NCI-H774 (cell line): ENCODE measurements at regions not wholly inside any gene's neighbourhood (a gene's known extent, or its start where the extent isn't known, plus 50 kb on each side); places are given as distances from the start of the nearest gene placed in this dataset.
"Not testable (repeated sequence)": the region's sequence is repeated elsewhere in the genome, so short reads cannot be mapped to it uniquely, and the experiment has no call there.

Experiments
- DNase-seq: peaks from one replicate; lab custom pipeline; 2025; lab: John Stamatoyannopoulos, UW

DNA sequence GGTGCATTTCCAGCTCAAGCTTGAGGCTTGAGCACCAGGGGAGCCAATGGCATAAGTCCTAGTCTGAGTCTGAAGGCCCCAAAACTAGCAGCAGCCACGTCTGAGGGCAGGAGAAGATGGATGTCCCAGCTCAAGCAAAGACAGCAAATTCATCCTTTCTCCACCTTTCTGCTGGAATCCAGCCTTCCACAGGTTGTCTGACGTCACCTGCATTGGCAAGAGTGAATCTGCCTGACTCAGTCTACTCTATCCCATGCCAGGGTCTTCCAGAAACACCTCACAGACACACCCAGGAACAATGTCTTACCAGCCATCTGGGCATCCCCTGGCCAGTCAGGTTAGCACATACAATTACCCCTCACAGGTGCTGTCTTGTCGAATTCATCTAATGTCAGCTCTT lies 76.2 kb upstream of the SOX11 start:
- no peak for DNase-seq

- DNase-seq = no peak
Observed at GRCh38 chr2:5617358-5617757, 74.8 kb upstream of the SOX11 start.

GRCh38 chr2:5617796-5618195 lies 74.4 kb upstream of the SOX11 start:
- DNase-seq = no peak

DNA sequence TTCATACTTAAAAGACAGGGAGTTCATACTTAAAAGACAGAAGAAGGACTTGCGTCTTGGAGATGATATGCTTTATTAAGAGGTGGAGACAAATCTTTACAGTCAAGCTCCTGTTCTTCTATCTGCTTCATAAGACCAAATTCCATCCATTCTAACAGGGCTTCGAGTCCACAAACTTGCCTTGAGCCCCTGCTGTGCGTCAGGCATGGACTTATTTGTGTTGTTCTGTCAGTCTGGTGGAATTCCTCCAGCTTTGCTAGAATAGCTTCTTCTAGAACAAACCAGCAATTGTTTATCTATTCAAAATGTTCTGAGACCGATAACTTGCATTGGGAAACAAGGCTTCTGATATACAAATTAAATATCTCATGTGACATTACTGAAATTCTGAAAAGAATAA lies 73.9 kb upstream of the SOX11 start:
- no peak for DNase-seq

- DNase-seq = not testable (repeated sequence)
Observed at GRCh38 chr2:5625556-5626065, 66.6 kb upstream of the SOX11 start.

DNA sequence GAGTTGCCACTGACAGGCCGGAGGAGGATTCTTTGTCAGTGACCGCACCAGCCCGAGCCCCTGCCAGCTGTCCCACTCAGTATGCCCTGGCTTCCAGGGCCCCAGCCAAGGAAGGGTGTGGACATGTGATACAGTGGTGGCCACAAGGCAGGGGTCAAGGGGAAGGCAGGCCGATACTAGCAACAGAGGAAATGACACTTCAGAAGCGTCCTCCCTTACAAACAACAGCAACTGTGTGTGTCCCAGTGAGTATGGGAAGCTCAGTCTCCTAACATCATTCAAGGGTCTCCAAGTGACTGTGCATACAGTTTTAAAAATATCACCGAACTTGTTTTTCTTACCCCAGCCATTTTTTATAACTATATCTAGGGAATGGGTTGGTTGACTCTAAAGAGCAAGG lies 63.7 kb upstream of the SOX11 start:
- not testable (repeated sequence) for DNase-seq

DNA sequence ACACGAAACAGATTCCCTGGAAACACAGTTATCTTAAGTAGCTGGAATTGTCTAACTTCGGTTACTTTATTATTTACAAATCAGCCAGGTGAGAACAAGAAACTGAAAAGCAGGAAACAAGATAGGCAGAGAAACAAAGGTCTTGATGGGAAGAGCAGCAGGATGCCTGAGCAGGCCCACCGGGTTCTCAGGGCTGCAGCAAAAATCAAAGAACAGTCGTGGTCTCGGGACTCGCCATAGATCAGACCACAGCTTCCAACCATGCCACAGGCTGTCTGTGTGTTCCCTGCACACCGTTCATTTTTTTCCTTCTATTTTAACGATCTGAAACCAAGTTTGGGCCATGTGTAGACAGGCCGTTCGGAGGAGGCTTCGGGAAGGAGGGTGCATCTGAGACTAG lies 62.7 kb upstream of the SOX11 start:
- DNase-seq = not testable (repeated sequence)

GRCh38 chr2:5637051-5637450 lies 55.1 kb upstream of the SOX11 start:
- not testable (repeated sequence) for DNase-seq
